GM18505 (cell line): ENCODE measurements at regions not wholly inside any gene's neighbourhood (a gene's known extent, or its start where the extent isn't known, plus 50 kb on each side); places are given as distances from the start of the nearest gene placed in this dataset.

Source experiments
- ATAC-seq: cut with Tn5 transposase; IDR thresholded peaks from one replicate; pipeline ENCODE4 v1.9.1; 2021; ENCODE audit not compliant: unreplicated experiment
- POLR2A ChIP-seq: IDR thresholded peaks from 4 replicates; pipeline ENCODE4 v1.6.1; 2011; ENCODE audit warnings: borderline replicate concordance; ENCODE audit not compliant: insufficient read depth, insufficient read length; ENCODE audit errors: extremely low read depth

DNA sequence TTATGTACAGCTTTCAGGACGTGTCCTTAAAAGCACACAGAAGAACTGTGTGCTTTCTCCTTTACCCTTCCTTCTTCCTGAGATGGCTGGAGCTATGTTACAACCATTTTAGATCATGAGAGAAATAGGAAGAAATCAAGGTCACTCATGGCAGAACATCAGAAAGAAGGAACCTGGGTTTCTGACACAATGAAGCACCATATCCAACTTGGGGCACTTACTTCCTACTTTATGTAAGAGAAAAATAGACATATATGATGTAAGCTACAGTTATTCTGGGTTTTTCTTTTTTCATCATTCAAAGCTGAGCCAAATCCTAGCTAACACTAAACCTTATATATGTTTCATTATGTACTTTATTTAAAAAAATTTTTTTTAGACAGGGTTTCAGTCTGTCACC, 79.5 kb downstream of the FAM161A start:
- TF ChIP-seq POLR2A: no peak
- no peak for ATAC-seq

DNA sequence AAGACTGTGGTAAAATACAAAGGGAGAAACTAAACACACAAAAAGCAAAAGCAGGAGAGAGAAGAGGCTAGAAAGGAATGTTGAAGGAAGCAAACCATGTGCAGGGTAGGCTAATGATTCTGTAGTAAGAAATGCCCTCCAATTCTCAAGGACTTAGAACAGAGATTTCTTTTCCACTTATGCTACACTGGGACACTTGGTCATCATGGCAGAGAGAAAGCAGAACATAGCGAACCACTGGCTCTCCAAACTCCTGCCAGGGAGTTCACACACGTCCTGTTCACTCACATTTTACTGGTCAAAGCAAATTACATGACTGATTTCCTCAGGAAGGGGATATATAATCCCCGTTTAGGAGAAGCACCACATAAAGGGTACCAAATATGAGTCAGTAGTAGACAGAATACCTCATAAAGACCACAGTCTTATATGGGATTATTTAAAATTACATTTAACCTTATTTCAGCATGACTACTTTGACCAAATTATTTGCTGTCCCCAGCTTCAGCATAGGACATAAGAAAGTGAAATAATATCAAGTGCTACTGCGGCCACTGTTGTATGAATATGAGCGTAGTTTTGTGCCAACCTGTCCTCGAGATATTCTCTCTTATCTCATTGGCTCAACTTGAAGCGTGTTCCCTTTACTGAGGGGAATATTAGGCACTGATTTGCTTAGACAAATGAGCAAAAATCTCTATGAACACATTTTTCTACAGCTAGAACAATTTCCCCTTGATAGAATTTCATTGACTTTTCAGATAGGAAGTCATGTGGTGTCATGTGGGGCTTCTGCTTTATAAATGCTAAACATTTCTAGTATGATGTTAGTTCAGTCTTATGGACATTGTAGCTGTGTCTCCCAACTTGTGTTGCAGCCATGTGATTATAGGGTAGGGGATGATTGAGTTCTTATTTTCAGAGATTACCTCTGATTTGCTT, 81.7 kb downstream of the FAM161A start:
- no peak for TF ChIP-seq POLR2A
- no peak for ATAC-seq

DNA sequence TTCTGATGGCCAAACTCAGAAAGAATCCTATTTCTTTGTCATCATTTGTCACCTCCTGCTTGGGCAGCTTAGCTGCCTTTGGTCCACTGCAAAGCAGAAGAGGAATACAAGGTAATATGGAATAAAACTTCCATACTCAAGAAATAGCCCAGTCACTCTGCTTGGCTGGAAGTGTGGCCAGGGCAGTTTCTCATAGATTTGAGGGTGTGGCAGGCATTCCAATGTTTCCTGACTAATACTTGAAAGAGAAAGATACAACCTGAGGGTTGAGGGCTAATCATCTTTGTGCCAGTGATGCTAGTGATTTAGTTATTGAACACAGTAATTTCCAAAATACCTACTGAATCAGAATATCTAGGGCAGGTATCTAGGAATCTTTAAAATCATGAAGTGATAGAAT, 83.1 kb downstream of the FAM161A start:
- ATAC-seq: no peak
- no peak for TF ChIP-seq POLR2A

DNA sequence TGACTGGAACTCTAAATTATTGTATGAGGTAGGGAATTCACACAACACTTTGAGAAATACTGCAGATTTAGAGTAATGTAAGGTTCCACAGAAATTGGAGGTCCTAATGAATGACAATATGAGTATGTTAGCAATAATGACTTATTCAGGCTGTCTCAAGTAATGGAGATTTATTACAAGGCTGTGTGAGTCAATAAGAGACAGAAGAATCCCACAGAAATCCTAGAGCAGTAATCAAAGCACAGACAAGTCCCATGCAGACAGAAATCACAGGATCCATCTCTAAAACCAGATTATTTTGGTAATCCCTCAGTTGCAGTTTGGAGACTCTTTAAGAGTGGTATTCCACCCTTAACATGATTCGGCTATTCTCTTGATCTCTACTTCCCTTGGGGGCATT, 83.6 kb downstream of the FAM161A start:
- no peak for TF ChIP-seq POLR2A
- ATAC-seq: no peak

DNA sequence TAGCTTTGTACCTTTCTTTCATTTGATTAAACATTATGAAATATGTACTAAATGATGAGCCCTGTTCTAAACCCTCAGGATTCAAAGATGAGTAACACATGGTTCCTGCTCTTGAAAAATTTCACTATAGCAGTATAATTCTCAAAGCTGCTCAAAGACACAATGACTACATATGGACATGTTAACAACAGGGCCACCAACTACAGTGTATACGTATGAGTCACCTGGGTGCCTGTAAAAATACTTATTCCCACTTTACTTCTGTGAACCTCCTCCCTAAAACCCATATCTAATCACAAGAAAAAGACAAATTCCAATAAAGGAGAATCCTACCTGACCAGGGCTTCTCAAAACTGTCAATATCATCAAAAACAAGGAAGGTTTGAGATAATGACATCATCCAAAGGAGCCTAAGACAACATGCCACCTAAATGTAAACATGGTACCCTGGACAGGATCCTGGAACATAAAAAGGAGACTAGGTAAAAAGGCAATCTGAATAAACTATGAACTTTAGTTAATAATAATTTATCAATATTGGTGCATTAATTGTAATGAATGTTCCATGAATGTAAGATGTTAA, 84.7 kb downstream of the FAM161A start:
- no peak for ATAC-seq
- TF ChIP-seq POLR2A: no peak

DNA sequence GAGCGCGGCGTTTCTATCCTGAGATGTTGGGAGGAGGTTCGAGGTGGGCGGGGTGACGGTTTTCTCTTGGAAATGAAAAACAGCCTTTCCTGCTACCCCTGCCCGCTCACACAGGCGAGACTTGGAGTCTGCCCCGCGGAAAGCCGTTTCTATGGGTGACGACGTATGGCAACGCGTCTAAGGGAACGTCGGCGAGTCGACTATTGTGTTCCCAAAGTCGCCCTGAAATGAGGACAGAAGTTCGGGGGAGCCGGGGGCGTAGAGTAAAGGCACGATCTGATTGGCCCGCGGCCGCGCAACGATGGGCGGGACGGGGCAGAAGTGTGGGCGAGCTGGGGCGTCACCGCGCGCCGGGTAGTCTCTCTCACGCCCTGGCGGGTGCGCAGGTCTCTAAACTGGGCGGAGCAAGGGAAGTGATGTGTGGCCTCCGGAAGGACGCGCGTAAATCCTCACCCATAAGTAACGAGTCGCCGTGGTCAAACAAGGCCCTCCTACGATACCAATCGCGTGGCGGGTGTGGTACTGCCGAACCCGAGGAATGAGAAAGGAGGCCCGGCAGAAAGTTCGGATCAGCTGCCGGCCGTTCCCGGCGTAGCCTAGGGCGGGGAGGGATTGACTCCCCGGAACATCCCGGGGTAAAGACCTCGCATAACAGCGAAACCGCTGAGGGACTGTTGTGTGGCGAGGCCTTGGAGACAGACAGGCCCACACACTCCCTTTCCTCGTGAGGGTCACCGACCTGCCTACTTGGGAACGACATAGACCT, 89.6 kb downstream of the FAM161A start:
- peak; percentile 96 for ATAC-seq
- TF ChIP-seq POLR2A: peak; percentile 85

DNA sequence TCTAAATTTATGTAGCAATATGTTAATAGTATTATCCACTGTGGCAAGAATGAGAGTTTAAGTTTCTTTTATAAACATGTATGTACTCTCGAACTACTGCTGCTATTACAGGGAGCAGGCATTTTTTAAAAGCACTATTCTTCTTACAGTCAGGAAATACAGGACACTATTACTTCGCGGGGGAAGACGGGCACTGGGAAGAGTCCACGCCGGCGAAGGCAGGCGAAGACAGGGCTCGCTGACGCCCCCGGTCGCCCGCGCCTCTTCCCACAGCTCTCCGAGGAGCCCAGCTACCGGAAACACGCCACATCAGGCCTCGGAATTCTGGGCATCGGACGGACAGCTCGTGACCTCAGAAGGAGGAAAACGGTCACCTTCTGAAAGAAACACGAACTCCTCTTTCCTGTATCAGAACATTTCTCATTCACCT, 90.2 kb downstream of the FAM161A start:
- peak; percentile 31 for ATAC-seq
- no peak for TF ChIP-seq POLR2A

DNA sequence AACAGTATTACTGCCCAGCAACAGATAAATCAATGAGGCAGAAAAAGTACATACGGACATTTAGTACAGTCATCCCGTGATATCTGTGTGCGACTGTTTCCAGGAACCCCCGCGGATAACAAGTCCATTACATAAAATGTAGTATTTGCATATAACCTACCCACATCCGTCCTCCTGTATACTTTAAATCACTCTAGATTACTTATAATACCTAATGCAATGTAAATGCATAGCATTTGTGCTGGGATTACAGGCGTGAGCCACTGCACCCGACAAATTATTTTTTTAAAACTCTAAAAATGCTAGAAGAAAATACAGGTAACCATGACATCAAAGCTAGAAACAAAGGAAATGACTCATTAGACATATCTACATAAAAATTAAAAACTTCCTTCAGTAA, 91.6 kb downstream of the FAM161A start:
- no peak for TF ChIP-seq POLR2A

DNA sequence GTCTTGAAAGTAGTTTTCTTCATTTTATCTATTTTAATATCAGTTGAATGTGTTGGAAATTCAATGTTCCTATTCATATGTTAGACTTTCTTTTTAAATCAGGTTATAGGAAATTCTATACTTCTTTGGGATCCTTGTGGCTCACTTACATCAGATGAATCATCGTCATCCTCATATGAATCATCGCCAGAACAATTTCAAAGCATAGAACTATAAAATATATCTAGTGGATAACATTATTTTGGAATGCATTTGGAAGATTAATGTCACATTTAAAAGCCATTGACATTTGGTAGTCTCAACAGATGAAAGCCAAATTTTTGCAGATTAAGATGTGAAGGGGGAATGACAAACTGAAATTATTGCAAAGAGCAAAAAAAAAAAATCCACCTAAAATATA, 94.1 kb downstream of the FAM161A start:
- ATAC-seq: no peak
- TF ChIP-seq POLR2A: no peak

More for the DNA sequence above, 91.6 kb downstream of the FAM161A start:
- no peak for ATAC-seq

DNA sequence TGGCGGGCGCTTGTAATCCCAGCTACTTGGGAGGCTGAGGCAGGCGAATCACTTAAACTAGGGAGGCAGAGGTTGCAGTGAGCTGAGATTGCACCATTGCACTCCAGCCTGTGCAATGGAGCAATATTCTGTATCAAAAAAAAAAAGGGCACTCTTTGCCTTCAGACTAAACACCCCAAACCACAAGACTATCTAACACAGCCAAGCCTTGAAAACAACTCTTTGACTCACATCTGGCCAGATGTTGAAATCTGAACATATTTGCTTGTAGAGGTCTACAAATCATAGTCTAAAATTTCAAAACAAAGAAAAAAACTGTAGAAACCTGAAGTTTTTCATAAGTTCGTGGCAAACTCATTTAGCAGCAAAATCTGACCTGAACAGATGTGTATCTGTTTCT, 94.9 kb downstream of the FAM161A start:
- no peak for ATAC-seq
- TF ChIP-seq POLR2A: no peak

DNA sequence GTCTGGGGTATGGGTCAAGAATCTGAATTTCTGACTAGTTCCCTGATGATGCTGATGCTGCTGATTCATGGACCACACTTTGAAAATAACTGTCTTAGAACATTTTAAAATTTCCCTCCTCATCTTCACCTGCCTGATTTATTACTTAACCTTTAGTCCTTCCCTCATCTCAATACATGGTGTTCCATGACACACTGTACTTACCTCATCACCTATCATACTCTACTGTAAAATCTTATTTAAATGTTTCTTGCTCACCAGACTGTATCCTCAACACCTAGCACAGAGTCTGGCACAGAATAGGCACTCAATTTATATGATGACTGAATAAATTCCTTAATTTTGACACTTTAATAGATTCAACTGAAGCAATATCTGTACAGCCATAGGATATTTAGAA, 95.7 kb downstream of the FAM161A start:
- no peak for TF ChIP-seq POLR2A
- no peak for ATAC-seq

DNA sequence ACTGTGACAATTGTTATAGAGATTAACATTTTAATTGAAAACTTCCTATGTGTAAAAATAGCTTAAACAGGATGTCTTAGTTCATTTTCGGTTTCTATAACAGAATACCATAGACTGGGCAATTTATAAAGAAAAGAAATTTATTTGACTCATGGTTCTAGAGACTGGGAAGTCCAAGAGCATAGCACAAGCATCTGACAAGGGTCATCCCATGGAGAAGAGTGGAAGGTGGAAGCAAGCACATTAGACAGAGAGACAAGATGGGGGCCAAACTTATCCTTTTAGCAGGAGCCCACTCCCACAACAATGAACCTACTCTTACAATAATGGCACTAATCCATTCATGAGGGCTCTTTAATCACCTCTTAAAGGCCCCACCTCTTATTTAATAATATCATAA, 100.3 kb downstream of the FAM161A start:
- TF ChIP-seq POLR2A: no peak
- no peak for ATAC-seq

DNA sequence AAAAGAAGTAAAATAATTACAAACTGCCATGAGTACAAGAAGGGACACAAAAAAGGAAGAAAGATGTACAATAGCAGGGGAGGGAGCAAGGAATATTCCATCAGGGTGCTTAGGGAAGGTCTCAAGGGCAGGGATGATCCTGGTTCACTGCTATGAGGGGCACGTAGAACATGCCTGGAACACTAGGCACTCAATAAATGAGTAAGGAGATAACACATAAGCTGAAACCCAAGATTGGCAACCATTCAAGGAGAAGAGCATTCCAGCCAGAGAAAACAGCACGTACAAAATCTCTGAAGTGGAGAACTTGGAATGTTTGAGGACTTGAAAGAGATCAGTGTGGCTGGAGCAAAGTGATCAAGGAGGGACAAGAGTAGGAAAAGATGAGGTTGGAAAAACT, 103.2 kb downstream of the FAM161A start:
- TF ChIP-seq POLR2A: no peak
- no peak for ATAC-seq
